HUES6 (cell line): ENCODE measurements at regions not wholly inside any gene's neighbourhood (a gene's known extent, or its start where the extent isn't known, plus 50 kb on each side); places are given as distances from the start of the nearest gene placed in this dataset.

ENCODE experiments used
- H3K27ac ChIP-seq: 2 replicates; pipeline ENCODE4 v1.7.0; 2013; ENCODE audit warnings: low read depth, mild to moderate bottlenecking, low read length, inconsistent platforms
- H3K27me3 ChIP-seq: 2 replicates; pipeline ENCODE4 v1.6.1; 2013; ENCODE audit warnings: low read length; ENCODE audit not compliant: control insufficient read depth, insufficient read depth
- H3K36me3 ChIP-seq: 2 replicates; pipeline ENCODE4 v1.6.1; 2013; ENCODE audit warnings: low read length; ENCODE audit not compliant: control insufficient read depth, insufficient read depth
- H3K4me1 ChIP-seq: 2 replicates; pipeline ENCODE4 v1.6.1; 2013; ENCODE audit warnings: low read length; ENCODE audit not compliant: control insufficient read depth, insufficient read depth
- H3K4me3 ChIP-seq: 2 replicates; pipeline ENCODE4 v1.5.1; 2013; ENCODE audit warnings: low read depth, low read length
- H3K9ac ChIP-seq: one replicate; pipeline ENCODE4 v1.6.1; 2013; ENCODE audit warnings: mild to moderate bottlenecking, low read length
- H3K9me3 ChIP-seq: 2 replicates; pipeline ENCODE4 v1.6.1; 2013; ENCODE audit warnings: low read depth, low read length; ENCODE audit not compliant: control insufficient read depth, insufficient read depth

DNA sequence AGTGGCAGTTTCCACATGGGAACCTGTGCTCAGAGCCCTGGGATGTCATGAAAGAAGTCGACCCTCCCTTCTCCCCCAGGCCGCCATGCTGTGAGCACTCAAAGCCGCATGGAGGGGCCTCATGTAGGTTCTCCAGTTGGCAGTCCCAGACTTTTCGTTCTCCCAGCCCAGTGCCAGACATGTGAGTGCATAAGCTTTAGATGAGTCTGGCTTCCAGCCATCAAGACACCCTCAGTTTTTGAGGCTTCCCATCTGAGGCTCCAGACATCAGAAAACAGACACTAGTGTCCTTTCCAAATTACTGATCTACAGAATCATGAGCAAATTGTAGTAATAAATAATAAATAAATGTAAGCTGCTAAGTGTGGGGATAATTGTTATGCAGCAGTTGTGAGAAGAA, 136.5 kb upstream of the AGBL1 start:
- no peaks in the 10 kb centered on the region; the same call in 1 of the 2 replicates for H3K27me3 ChIP-seq
- no peak overlapping the region for H3K27ac ChIP-seq
- no peaks in the 10 kb centered on the region for H3K9me3 ChIP-seq
- H3K9ac ChIP-seq, result no peak overlapping the region
- no peaks in the 10 kb centered on the region for H3K4me1 ChIP-seq
- no peaks in the 10 kb centered on the region for H3K36me3 ChIP-seq
- no peak overlapping the region for H3K4me3 ChIP-seq

- H3K9me3 ChIP-seq, result no peaks in the 10 kb centered on the region
- H3K27ac ChIP-seq, result no peak overlapping the region
- no peaks in the 10 kb centered on the region for H3K36me3 ChIP-seq
- H3K4me1 ChIP-seq, result no peaks in the 10 kb centered on the region
- no peak overlapping the region for H3K4me3 ChIP-seq
- no peaks in the 10 kb centered on the region; the same call in 1 of the 2 replicates for H3K27me3 ChIP-seq
- H3K9ac ChIP-seq, result no peak overlapping the region
Observed at GRCh38 chr15:85943791-85944190, 135.9 kb upstream of the AGBL1 start.

DNA sequence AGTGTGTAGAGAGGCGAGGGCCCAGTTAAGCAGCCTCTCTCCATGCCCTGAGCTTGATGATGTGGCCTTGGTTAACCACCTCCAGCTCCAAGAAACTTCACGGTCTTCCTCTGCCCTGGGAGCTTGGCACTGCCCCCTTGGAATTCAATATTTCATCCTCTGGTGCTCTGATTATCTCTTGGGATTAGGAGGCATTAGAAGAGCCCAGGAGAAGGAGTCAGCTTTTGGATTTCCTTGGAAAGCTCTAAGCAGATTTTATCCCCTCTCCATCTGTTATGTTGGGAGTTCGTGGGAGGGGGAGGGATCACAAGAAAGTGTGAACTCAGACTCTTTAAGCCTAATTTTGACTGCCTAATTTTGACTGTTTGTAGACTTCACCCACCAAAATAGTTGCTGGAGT, 132.7 kb upstream of the AGBL1 start:
- no peaks in the 10 kb centered on the region for H3K36me3 ChIP-seq
- H3K9me3 ChIP-seq, result no peaks in the 10 kb centered on the region
- H3K4me3 ChIP-seq, result no peak overlapping the region
- H3K27ac ChIP-seq, result no peak overlapping the region
- H3K27me3 ChIP-seq, result no peaks in the 10 kb centered on the region; the same call in 1 of the 2 replicates
- no peaks in the 10 kb centered on the region for H3K4me1 ChIP-seq
- H3K9ac ChIP-seq, result no peak overlapping the region

DNA sequence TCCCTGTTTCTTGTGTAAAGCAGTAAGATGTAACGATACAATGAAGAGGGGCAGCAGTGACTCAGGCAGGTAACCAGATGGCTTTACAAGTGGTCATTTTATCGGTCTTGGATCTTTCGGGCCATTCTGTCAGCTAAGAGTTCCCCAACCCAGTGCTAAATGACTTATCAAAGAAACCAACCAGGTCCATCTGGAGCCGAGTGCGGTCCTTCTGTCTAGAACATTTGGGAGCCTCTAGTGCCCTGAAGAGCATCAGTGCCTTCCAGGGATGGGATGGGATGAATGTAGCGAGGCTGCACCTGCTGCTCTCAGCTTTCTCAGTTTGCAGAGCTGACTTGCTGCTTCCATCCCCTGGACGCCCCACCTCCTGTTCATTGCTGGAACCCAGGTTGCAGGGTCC, 131.7 kb upstream of the AGBL1 start:
- Histone ChIP-seq H3K27ac (no peak overlapping the region), H3K9me3 (no peaks in the 10 kb centered on the region), H3K9ac (no peak overlapping the region), H3K27me3 (no peaks in the 10 kb centered on the region; the same call in 1 of the 2 replicates), H3K4me3 (no peak overlapping the region), H3K36me3 (no peaks in the 10 kb centered on the region), H3K4me1 (no peaks in the 10 kb centered on the region)

DNA sequence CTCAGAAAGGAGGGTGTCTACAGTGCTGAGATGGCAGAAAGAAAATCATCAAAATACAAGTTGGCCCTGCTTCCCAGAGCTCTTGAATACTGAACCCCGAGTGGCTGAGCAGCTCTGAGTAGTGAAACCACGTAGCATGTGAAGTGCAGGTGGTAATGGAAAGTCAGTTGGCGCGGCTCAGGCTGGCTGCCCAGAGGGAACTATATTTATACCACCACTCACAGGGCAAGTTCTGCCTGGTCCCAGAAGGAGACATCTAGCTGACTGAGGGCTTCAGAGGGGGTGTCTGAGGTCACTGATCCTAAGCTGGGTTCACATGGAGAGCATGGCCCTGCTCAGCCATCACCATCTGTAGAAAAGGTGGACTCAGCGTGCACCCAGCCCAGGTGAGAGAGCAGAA, 129.6 kb upstream of the AGBL1 start:
- Histone ChIP-seq H3K36me3 (no peaks in the 10 kb centered on the region), H3K27ac (no peak overlapping the region), H3K4me1 (no peaks in the 10 kb centered on the region), H3K4me3 (no peak overlapping the region), H3K9me3 (no peaks in the 10 kb centered on the region), H3K9ac (no peak overlapping the region), H3K27me3 (no peaks in the 10 kb centered on the region; the same call in 1 of the 2 replicates)

DNA sequence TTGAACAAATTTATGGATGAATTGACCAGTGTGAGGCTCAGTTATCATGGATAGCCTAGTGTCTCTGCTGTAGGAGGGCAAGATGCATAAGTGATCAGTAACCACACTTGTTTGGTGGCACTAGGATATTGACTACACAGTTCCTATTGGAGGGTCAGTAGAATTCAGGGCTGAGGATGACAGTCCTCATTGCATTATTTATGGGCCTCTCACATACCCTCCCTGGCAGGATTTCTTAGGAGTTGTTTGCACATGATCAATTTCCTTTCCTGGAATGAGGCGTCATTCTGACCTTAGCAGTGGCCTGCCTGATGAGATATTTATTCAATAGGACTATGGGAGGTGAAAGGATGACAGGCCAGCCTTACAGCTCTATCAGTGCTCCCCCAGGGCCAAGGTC, 125.1 kb upstream of the AGBL1 start:
- Histone ChIP-seq H3K27me3 (no peaks in the 10 kb centered on the region), H3K27ac (no peak overlapping the region), H3K4me1 (no peaks in the 10 kb centered on the region), H3K9me3 (peaks cover 4% of the 10 kb centered on the region; the same call in 1 of the 2 replicates), H3K36me3 (no peaks in the 10 kb centered on the region), H3K4me3 (no peak overlapping the region), H3K9ac (no peak overlapping the region)

DNA sequence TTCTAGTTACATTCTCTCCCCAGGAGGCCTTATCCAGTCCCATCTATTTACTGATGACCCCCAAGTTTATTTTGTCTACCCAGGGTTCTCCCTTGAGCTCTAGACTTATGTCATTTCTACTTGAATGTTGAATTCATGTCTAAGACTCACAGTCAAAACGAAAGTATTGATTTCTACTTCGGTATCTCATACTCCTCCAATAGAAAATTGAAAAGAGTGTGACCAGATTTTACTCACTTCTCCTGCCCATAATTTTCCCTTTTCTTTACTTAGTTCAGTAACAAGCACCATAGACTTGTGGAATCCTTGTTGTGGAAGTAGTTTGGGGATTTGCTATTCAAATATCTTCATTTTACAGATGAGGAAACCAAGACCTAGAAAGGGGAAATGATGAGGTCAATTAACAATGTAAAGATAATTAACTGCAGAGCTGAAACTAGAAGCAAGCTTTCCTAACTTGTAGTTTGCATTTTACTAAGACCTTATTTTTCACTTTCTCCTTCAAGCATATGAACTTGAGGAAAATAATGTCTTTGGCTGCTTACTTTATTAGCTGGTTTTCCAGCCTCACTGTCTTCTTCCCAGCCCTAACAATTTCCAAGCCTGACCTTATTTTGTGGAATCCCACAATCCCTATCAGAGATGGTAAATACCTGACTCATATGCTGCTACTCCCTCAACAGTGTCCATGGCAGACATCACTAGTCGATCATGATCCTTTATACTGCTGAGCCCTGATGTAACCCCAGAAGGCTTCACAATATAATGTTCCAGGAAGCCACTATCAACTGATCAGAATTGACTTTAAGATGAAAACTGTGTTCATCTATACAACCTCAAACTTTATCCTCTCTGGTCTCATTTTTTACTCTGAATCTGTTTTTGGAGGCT, 123.9 kb upstream of the AGBL1 start:
- H3K4me1 ChIP-seq, result no peaks in the 10 kb centered on the region
- no peak overlapping the region for H3K27ac ChIP-seq
- no peaks in the 10 kb centered on the region for H3K27me3 ChIP-seq
- no peak overlapping the region for H3K4me3 ChIP-seq
- H3K36me3 ChIP-seq, result no peaks in the 10 kb centered on the region
- H3K9me3 ChIP-seq, result peaks cover 4% of the 10 kb centered on the region; the same call in 1 of the 2 replicates
- H3K9ac ChIP-seq, result no peak overlapping the region

DNA sequence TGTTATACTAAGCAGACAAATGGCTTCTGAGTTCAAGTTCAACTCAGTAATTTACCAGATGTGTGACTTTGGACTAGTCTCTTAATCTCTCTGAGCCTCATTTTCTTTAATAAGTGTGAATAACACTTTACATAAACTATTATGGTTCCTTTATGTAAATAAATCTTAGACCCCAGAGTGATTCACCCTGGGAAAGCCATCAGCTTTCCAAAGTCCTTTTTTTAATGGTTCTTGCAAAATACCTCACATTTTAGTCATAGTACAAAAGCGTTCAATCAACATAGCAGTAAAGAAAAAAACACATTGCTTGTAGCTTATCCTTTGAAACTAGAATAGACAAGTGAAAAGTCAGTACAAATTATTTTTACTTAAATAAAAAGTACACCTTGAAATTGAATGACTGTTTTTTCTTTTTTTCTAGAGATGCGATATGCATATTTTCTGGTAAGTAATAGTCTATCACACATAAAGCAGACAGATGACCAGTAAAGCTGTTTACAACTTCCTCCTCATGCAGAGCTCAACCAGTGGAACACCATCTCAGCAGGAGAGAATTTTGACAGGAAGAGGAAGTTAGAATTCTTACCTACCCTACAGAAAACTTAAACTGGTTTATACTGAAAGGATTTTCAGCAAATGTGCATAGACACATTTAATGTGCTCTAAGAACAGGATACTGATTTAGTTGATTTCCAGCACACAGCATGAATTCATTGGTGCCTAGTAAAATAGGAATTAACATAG, 123.0 kb upstream of the AGBL1 start:
- H3K27me3 ChIP-seq, result no peaks in the 10 kb centered on the region
- H3K9ac ChIP-seq, result no peak overlapping the region
- no peak overlapping the region for H3K4me3 ChIP-seq
- peaks cover 4% of the 10 kb centered on the region; the same call in 1 of the 2 replicates for H3K9me3 ChIP-seq
- no peak overlapping the region for H3K27ac ChIP-seq
- no peaks in the 10 kb centered on the region for H3K4me1 ChIP-seq
- no peaks in the 10 kb centered on the region for H3K36me3 ChIP-seq

GRCh38 chr15:85959611-85960010, 120.1 kb upstream of the AGBL1 start:
- no peak overlapping the region for H3K27ac ChIP-seq
- H3K4me3 ChIP-seq, result no peak overlapping the region
- H3K36me3 ChIP-seq, result no peaks in the 10 kb centered on the region
- no peaks in the 10 kb centered on the region for H3K27me3 ChIP-seq
- H3K9me3 ChIP-seq, result peaks cover 4% of the 10 kb centered on the region; the same call in 1 of the 2 replicates
- no peak overlapping the region for H3K9ac ChIP-seq
- no peaks in the 10 kb centered on the region for H3K4me1 ChIP-seq

DNA sequence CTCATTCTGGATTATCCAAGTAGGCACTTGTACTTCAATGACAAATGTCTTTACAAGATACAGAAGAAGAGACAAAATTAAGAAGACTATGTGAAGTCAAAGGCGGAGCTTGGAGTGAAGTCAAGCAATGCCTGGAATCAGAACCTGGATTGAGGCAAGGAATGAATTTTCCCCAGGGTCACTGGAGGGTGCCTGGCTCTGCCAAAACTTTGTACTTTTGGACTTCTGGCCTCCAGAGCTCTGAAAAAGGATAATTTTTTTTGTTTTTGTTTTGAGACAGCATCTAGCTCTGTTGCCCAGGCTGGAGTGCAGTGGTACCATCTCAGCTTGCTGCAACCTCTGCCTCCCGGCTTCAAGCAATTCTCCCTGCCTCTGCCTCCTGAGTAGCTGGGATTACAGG, 119.3 kb upstream of the AGBL1 start:
- no peak overlapping the region for H3K27ac ChIP-seq
- no peaks in the 10 kb centered on the region for H3K4me1 ChIP-seq
- H3K27me3 ChIP-seq, result no peaks in the 10 kb centered on the region
- H3K9me3 ChIP-seq, result peaks cover 4% of the 10 kb centered on the region; the same call in 1 of the 2 replicates
- no peaks in the 10 kb centered on the region for H3K36me3 ChIP-seq
- H3K4me3 ChIP-seq, result no peak overlapping the region
- no peak overlapping the region for H3K9ac ChIP-seq

DNA sequence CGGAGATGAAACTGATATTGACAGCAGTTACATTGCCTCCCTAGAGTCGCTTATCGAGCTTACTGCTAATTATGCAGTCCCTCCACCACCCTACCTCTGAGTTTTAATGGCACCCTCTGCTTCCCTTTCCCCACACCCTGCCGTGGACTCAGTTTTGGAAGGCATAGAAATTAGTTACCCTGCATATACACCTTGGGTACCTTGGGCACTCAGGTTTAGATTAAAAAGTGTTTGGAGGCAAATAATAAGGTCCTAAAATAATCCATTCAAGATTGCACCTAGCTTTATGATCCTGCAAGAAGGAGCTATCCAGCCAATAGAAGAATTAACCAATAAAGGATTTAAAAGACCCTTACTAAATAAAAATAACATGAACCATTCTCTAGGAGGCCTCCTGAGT, 117.8 kb upstream of the AGBL1 start:
- Histone ChIP-seq H3K4me3 (no peak overlapping the region), H3K36me3 (no peaks in the 10 kb centered on the region), H3K4me1 (no peaks in the 10 kb centered on the region), H3K9me3 (no peaks in the 10 kb centered on the region), H3K9ac (no peak overlapping the region), H3K27ac (no peak overlapping the region), H3K27me3 (no peaks in the 10 kb centered on the region)
